ENCODE measurements at regions not wholly inside any gene's neighbourhood (a gene's known extent, or its start where the extent isn't known, plus 50 kb on each side); places are given as distances from the start of the nearest gene placed in this dataset.
A peak's percentile ranks its signal among the peaks of the same experiment; 100 is the strongest.
"Not testable (repeated sequence)": the region's sequence is repeated elsewhere in the genome, so short reads cannot be mapped to it uniquely, and the experiment has no call there.

DNA sequence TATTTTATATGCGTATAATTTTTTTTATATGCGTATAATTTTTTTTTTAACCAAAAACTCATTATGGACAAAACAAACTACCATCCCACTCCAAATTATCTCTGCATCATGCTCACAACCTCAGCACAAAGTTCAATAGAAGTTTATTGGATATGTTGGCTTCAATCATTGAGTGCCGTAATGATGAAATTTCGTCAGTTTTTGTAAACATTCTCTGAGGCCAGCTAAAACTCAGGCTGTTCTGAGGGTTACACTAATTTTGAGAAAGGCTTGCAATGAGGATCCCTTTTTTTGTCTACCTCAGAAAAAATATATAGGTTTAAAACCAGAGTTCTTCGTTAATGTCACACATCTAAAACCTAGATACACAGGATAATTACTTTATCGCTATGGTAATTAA is 1253.2 kb downstream of the EFNA5 start:
- DNase-seq: no peak

DNA sequence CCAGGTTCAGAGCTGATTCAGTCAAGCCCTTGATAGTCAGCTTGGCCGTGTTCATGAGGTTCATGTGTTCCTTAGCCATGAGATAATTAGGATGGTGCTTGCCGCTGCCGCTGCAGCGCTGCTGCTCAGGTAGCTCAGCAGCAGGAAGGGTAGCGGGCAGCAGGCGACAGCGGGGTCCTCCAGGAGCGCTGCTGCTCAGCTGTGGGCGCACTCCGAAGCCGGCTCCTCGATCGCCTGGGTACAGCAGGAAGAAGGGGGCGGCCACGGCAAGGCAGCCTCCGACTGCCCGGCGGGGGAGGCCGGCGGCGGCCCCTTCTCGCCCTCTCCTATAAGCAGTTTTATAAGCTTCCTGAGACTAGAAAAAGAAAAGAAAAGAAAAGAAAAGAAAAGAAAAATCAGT is 1253.6 kb downstream of the EFNA5 start:
- DNase-seq: no peak

DNA sequence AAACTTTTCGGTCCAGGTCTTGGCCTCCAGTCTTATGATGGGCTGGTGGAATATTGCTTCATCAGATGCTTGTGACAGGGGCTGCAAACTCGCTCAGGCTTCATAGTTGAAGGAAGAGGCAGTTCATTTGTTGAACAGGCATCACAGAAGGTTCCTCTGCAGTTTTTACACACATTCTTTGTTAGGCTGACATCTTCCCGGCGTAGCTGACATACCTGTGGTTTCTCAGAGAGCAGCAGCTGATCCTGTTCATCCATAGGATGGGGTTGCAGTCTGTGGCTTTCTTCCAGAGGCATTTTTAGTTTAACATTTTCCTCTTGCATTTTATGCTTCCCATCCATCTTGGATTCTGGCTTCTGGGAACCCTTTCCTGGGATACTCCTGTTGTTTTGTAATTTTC is 1255.2 kb downstream of the EFNA5 start:
- DNase-seq: peak; percentile 6

DNA sequence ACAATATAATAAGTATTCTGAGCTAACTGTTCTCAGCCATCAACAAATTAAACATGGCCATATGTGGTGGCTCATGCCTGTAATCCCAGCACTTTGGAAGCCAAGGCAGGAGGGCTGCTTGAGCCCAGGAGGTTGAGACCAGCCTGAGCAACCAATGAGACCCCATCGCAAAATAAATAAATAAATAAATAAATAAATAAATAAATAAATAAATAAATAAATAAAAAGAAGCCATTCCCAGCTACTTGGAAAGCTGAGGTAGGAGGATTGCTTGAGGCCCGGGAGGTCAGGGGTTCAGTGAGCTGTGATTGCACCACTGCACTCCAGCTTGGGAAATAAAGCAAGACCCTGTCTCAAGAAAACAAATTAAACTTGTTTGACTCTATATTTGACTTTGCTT is 1256.4 kb downstream of the EFNA5 start:
- DNase-seq: no peak

DNA sequence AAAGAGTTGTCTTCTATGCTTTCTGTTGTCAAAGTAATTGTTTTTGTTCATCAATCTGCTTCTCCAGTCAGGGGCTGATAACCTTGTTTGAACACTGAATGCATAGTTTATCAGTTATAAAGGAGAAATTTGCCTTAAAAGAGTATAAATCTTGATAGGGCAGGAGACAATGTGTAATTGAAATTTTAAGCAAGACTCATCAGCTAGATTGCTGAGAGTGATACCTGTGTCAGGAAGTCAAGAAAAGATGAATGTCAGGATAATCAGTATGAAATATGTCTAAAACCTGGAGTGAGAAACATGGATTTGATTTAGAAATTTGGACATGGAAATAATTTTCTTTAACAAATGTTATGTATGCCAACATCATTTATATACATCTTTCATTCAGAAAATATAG is 1258.1 kb downstream of the EFNA5 start:
- DNase-seq: no peak

DNA sequence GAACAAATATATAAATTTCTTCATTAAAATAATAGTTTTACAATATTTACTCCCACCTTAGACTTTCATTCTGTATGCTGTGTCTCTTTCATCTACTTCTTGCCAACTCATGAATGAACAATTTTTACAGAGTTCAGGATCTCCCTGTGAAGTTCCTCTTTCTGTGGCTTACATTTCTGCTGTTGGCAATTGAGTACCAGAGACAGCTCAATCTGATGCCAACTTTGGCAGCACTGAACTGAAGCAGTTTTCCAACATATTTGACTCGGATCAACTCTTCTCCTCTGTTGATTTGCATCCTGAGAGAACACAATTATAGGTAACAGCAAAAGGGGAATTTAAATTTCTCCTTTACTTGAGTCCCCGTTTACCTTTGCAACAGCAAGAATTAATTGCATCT is 1262.2 kb downstream of the EFNA5 start:
- no peak for DNase-seq

DNA sequence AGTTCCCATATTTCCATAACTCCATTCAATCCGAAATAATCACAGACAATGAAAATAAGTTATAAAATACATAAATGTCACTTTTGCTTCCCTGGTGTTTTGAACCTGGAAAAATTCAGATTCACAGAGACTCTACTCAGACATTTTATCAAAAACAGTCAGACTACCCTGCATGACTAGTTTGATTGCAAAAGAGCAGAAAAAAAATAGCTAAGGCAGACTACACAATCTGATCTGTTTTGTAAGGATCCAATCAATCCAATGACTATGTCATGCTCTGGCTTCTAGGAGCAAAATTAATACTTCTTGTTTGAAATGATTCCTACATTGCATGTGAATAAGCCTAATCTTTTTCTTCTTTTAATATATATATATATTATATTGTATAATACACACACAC is 1262.6 kb downstream of the EFNA5 start:
- no peak for DNase-seq

DNA sequence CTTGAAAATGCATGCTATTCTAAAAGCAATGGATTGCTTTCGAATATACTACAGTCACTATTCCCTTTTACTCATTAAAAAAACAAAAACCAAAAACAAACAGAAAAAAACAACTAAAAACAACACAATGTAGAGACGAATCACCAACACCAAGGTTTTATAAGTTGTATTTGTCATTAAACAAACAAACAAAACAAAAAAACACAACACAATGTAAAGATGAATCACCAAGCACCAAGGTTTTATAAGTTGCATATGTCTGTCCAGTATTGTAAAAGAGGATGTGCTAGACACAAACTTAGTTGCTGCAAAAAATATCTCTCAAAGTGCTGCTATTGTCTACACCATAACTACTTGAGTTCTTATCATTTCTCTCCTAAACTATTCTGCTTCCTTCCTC is 1269.2 kb downstream of the EFNA5 start:
- DNase-seq: no peak

DNA sequence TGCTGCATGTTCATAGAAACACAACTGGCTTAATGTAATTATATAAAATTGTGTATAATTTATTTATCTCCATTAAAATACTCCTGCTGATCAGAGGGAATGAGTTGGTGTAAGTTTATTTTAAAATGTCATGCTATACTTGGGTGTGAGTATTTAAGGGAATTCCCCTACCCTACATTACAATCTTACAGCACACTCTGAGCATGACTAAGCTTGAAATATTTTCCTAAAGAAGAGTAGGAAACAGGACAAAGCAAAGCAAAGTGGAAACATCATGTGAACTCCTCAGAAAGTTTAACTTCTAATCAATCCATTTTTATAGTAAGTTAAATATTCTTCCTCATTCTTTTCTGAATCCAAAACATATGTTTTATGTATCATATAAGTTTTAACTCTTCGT is 1271.3 kb downstream of the EFNA5 start:
- DNase-seq: no peak

DNA sequence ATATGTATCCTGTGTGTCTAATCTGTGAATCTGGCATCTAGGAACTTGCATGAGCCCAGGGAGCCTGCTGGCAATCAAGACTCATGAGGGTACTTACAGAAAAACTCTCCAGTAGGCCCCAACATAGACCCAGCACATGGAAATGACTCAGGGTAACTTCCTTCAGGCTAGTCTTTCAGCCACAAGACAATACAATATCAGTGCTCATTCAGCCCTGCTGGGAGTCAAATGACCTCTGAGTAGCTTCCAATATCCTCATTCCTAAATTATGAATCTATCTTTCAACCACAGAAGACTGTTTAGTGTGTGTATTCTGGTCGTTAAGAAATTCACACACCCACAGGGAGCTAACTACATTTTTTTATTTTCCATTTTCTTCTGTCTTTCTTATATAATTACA is 1273.0 kb downstream of the EFNA5 start:
- DNase-seq: no peak

DNA sequence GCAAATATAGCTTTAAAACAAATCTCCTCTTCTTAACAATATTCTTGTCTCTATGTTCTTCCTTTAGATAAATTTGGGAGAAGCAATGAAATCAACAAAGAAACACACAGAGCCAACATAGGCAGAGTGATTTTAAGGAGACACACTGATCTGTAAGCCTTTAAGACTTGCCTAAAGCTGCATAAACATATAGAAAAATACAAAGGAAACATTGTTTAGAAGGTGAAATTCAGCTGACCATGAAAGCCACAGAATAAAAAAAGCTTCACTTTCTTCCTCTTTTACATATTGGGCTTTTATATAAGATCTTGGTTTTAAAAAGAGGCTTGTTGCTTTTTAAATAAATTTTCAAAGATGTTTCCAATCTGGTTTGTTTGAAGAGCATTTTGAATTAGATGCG is 1277.5 kb downstream of the EFNA5 start:
- no peak for DNase-seq

DNA sequence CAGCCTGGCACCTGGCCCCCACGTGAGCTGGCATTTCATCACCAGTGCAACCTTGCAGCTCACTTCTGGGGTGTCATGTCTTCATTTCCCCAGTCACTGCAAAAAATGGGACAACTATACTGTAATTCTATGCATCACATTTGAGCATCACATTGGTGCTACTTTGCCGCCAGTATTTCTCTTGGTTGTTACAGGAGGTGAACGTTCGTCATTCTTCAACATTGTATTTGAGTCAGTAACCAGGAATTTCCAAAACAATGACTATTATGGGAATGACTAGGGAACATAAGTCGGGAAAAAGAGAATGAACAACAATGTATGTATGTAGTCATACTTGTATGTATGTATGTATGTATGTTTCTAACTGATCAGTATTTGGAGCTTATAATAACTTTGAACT is 1278.0 kb downstream of the EFNA5 start:
- no peak for DNase-seq

DNA sequence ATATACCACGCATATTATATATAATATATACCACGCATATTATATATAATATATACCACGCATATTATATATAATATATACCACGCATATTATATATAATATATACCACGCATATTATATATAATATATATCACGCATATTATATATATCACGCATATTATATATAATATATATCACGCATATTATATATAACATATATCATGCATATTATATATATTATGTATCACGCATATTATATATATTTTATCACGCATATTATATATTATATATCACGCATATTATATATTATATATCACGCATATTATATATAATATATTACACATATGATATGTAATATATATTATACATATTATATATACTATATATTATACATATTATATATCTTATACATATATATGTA is 1283.0 kb downstream of the EFNA5 start:
- DNase-seq: not testable (repeated sequence)

DNA sequence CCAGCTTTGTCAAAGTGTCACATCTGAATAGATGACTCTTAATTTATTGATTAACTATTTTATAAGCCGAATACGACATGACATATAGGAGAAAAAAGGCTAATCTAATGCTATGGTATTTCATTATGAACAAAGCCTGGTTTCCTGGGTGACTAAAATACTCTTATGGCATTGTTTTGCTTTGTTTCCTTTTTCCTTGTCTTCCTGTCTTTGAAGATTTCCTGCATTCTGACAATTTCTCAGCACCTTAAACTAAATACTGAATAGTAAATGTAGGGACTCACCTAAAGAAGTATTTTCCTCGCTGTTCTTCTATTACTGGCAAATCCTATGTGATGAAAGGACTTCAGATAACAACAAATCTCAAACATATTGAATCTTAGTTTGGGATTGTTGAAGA is 1284.5 kb downstream of the EFNA5 start:
- no peak for DNase-seq

DNA sequence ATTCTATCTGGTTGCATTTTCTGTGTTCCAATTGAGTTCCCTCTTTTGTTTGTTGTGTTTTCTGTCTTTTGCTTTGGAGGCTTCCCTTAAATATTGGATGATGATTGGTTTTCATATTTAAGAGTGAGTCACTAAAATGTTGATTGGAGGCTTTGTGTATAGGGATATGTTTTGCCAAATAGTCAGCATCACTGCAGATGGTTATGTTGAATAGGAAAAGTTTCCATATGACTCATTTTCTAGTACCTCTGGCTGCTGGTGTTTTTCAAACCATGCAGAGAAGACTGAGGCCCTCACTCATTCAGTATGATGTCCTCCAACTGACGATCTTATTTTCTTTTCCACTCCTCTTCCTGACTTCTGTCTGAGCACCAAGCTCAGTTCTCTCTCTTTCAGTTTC is 1290.0 kb downstream of the EFNA5 start:
- DNase-seq: no peak

DNA sequence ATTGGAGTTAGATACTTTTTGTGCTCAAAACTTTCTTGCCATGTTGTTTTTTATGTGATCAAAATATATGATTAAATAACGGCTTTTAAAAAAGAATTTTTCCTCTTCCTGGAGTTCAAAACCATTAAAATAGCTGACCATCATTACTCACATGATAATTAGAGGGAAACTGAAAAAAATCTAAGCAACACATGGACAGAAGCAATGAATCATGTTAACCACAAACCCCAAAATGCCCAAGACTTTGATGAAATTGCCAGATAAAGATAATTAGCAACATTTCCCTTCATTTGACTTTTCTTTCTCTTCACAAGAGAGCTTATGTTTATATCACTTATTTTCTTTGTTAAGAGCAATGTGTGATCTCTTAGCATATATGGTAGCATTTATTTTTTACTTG is 1294.2 kb downstream of the EFNA5 start:
- DNase-seq: no peak

DNA sequence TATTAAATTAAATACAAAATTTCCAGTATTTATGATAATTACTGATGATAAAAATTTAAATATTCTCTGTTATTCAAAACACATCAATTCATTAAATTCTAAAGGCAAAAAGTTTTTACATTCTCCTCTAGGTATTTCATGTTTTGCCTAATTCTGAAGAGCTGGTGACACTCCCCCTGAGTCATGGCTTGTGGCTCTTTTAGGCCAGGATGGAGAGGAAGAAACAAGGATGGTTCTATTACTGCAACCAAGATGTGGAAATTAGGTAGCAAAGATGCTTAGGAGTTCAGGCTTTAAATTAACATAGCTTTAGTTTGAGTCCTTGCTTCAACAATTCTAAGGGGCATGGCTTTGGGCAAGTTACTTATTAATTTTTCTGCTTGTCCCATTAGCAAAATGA is 1295.8 kb downstream of the EFNA5 start:
- DNase-seq: no peak

DNA sequence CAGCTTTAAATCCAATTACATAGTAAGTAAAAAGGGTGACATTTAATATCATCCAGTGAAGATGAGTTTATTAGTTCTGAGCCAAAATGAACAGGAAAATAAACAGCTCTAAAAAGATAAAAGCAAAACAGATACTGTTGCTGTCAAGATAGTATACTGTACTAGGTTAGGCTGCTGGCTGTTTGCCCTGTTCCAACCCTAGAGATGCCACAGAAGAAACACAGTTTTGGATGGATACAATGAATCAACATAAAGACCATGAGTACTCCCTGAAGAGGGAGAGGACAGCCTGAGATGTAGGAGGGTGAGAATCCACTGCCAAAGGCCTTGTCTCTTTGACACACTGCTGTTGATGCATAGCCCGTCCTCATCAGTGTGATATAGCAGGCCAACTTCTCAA is 1302.7 kb downstream of the EFNA5 start:
- no peak for DNase-seq

DNA sequence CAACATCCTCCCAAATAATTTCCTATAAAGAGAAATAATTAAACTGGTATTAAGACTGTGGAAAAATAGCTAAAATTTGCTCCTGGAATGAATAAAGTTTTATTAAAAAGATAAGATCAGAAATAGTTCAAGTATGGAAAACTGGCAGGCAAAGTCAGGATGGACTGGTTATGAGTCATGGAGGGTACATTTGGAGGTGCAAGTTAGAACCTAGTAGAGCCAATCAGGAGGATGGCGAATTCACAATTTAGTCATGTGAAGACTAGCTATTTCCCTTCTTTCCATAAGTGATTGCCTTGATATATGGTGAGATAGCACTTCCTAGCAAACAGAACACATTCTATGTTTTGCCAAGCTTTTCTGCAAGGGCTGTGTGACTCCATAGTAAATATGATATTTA is 1303.5 kb downstream of the EFNA5 start:
- no peak for DNase-seq

DNA sequence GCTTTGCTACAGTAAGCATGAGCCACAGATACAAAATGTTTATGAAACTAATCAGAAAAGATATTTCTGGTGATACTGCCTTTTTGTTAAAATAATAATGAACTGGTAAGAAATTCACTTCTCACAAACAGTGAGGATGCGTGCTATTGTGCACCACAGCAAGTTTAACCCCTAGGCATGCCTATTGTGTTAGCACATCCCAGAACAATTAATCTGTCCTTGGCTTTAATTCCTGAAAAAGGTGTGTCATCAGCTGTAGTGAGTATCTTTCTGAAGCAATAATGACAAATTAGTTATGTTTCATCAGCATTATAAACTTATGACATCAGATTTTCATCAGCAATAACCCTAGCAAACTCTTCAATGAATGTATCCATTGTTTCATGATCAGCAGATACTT is 1307.2 kb downstream of the EFNA5 start:
- no peak for DNase-seq

DNA sequence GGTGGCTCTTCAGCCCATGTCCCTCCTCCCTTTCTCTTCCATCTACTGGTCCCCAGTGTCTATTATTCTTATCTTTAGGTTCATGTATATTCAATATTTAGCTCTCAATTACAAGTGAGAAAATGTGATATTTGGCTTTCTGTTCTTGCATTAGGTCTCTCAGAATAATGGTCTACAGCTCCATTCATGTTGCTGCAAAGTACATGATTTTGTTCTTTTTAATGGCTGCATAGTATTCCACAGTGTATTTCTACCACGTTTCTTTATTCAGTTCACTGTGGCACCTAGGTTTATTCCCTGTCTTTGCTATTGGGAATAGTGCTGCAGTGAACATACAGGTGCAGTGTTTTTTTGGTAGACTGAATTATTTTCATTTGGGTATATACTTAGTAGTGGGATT is 1308.8 kb downstream of the EFNA5 start:
- no peak for DNase-seq

DNA sequence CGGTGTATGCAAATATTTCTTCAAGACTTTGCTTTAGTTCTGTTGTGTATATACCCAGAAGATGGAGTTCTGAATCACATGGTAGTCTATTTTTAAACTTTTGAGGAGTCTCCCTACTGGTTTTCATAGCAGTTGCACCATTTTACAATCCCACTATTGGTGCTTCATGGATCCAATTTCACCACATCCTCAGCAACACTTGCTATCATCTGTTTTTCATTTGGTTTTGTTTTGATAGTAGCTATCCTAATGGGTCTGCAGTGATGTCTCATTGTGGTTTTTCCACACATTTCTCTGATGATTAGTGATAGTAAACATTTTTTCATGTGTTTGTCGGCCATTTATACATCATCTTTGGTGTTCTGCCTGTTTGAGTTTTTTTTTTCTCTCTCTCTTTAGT is 1339.3 kb downstream of the EFNA5 start:
- DNase-seq: no peak

DNA sequence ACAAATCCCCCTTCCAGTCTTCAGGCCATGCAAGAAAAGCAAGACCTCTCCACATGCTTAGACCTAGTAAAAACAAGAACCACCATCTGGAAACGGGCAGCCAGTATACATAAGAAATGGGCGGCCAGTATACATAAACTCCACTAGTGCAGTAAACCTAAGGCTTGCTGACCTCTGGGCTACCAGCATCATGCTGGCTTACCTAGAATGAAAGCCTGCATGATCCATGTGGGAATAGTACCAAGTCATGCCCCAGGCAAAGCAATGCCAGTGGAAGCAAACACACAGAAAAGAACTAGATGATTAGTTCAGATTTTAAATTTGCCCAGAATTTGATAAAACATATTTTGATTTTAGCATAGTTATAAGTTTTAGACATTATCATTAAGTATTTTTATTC is 1346.4 kb downstream of the EFNA5 start:
- DNase-seq: no peak

DNA sequence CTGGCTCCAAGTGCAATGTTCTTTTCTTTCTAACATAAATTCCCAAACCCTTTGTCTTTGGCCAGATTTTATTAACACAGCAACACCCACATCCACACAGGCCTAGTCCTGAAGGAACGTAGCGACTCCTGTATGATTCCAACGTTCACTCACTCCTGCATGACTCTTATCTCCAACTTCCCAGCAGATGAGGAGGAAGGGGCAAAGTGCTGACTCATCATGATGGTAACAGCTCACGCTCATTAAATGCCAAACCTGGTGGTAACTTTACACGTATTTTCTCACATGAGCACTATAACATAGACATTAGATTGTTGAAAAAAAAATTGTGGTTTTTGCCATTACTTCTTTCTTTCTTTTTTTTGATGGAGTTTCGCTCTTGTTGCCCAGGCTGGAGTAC is 1349.5 kb downstream of the EFNA5 start:
- no peak for DNase-seq

DNA sequence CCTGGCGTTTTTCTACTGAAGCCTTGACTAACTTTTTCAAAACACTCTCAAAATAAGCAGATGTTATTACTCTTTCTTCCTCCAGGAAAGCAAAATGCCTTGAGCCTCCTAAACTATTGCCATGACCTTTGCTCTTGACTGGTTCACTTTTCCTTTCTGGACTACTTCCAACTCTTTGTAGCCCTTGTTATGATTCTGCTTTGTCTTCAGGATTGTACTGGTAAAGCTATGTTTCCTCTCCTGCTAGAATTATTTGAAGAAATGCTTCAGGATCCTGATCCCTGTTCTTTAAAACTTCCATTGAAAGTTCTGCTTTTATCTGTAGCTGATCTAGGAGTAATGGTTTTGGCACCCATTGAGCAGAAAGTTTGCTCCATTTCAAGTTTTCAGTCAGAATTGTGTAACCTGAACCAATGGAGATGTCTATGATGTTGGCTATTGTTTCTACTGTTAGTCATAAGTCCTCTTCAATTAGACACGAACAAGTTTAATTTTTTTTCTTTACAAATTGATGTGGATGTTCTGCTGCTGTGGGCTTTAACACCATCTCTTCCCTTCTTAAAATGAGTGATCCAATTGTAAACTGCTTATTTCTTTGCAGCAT is 1356.4 kb downstream of the EFNA5 start:
- DNase-seq: no peak
